ENCODE measurements at regions not wholly inside any gene's neighbourhood (a gene's known extent, or its start where the extent isn't known, plus 50 kb on each side); places are given as distances from the start of the nearest gene placed in this dataset.

- no peaks in the 10 kb centered on the region for H3K9me3 ChIP-seq (ENCODE audit: control insufficient read depth, insufficient read depth, low read depth, low read length)
- no peak overlapping the region for H2AFZ ChIP-seq (ENCODE audit: low read length)
- no peak overlapping the region for H3K9ac ChIP-seq (ENCODE audit: insufficient read depth, low read length)
- no peaks in the 10 kb centered on the region for H4K20me1 ChIP-seq (ENCODE audit: control insufficient read depth, extremely low read depth, insufficient read depth, low read length)
- no peak for TF ChIP-seq CTCF (conservative IDR thresholded peaks at IDR 0.05 in 1 of 2, IDR thresholded peaks at IDR 0.05 in 1 of 2; ENCODE audit: low read depth in 1 of 2, low read length in 2 of 2)
- no peak for TF ChIP-seq EZH2 (IDR thresholded peaks at IDR 0.05; ENCODE audit: low read length, missing control alignments)
- H3K27ac ChIP-seq (ENCODE audit: insufficient read depth, low read length), result no peak overlapping the region
- no peaks in the 10 kb centered on the region for H3K27me3 ChIP-seq (ENCODE audit: control insufficient read depth, insufficient read depth, low read length)
- H3K4me1 ChIP-seq (ENCODE audit: control insufficient read depth, extremely low read depth, insufficient read depth, low read length), result no peaks in the 10 kb centered on the region
- no peak overlapping the region for H3K4me2 ChIP-seq (ENCODE audit: extremely low read depth, insufficient read depth, low read length)
- DNase-seq (ENCODE audit: low read depth in 2 of 2), result peak in 1 of 2 donors; percentile 41
- H3K36me3 ChIP-seq (ENCODE audit: control insufficient read depth, insufficient read depth, low read length), result no peaks in the 10 kb centered on the region
- H3K4me3 ChIP-seq (replicated peaks in 1 of 4; ENCODE audit: control extremely low read depth in 1 of 4, insufficient read depth in 1 of 4, low read depth in 3 of 4, low read length in 4 of 4), result no peak overlapping the region
- no peaks in the 10 kb centered on the region for H3K79me2 ChIP-seq (ENCODE audit: control insufficient read depth, insufficient read depth, low read length)
These were observed 246.1 kb upstream of the CCDC196 start for GRCh38 chr14:66240105-66240504.

- no peak for DNase-seq (ENCODE audit: low read depth in 2 of 2)
- Histone ChIP-seq H2AFZ (ENCODE audit: low read length) (no peak overlapping the region), H3K9ac (ENCODE audit: insufficient read depth, low read length) (no peak overlapping the region), H3K27me3 (ENCODE audit: control insufficient read depth, insufficient read depth, low read length) (no peaks in the 10 kb centered on the region), H3K79me2 (ENCODE audit: control insufficient read depth, insufficient read depth, low read length) (no peaks in the 10 kb centered on the region), H4K20me1 (ENCODE audit: control insufficient read depth, extremely low read depth, insufficient read depth, low read length) (no peaks in the 10 kb centered on the region), H3K4me1 (ENCODE audit: control insufficient read depth, extremely low read depth, insufficient read depth, low read length) (no peaks in the 10 kb centered on the region), H3K4me2 (ENCODE audit: extremely low read depth, insufficient read depth, low read length) (no peak overlapping the region), H3K4me3 (replicated peaks in 1 of 4; ENCODE audit: control extremely low read depth in 1 of 4, insufficient read depth in 1 of 4, low read depth in 3 of 4, low read length in 4 of 4) (no peak overlapping the region), H3K9me3 (ENCODE audit: control insufficient read depth, insufficient read depth, low read depth, low read length) (no peaks in the 10 kb centered on the region), H3K27ac (ENCODE audit: insufficient read depth, low read length) (no peak overlapping the region), H3K36me3 (ENCODE audit: control insufficient read depth, insufficient read depth, low read length) (no peaks in the 10 kb centered on the region)
- TF ChIP-seq EZH2 (IDR thresholded peaks at IDR 0.05; ENCODE audit: low read length, missing control alignments) (no peak), CTCF (conservative IDR thresholded peaks at IDR 0.05 in 1 of 2, IDR thresholded peaks at IDR 0.05 in 1 of 2; ENCODE audit: low read depth in 1 of 2, low read length in 2 of 2) (no peak)
These were observed 244.2 kb upstream of the CCDC196 start for GRCh38 chr14:66242001-66242400.

GRCh38 chr14:66244834-66245233 is 241.3 kb upstream of the CCDC196 start:
- no peak overlapping the region for H3K4me3 ChIP-seq (replicated peaks in 1 of 4; ENCODE audit: control extremely low read depth in 1 of 4, insufficient read depth in 1 of 4, low read depth in 3 of 4, low read length in 4 of 4)
- no peaks in the 10 kb centered on the region for H3K4me1 ChIP-seq (ENCODE audit: control insufficient read depth, extremely low read depth, insufficient read depth, low read length)
- TF ChIP-seq CTCF (conservative IDR thresholded peaks at IDR 0.05 in 1 of 2, IDR thresholded peaks at IDR 0.05 in 1 of 2; ENCODE audit: low read depth in 1 of 2, low read length in 2 of 2), result no peak
- no peak for TF ChIP-seq EZH2 (IDR thresholded peaks at IDR 0.05; ENCODE audit: low read length, missing control alignments)
- H3K9me3 ChIP-seq (ENCODE audit: control insufficient read depth, insufficient read depth, low read depth, low read length), result no peaks in the 10 kb centered on the region
- no peaks in the 10 kb centered on the region for H4K20me1 ChIP-seq (ENCODE audit: control insufficient read depth, extremely low read depth, insufficient read depth, low read length)
- no peaks in the 10 kb centered on the region for H3K27me3 ChIP-seq (ENCODE audit: control insufficient read depth, insufficient read depth, low read length)
- no peaks in the 10 kb centered on the region for H3K36me3 ChIP-seq (ENCODE audit: control insufficient read depth, insufficient read depth, low read length)
- DNase-seq (ENCODE audit: low read depth in 2 of 2), result no peak
- no peak overlapping the region for H2AFZ ChIP-seq (ENCODE audit: low read length)
- no peaks in the 10 kb centered on the region for H3K79me2 ChIP-seq (ENCODE audit: control insufficient read depth, insufficient read depth, low read length)
- H3K27ac ChIP-seq (ENCODE audit: insufficient read depth, low read length), result no peak overlapping the region
- no peak overlapping the region for H3K4me2 ChIP-seq (ENCODE audit: extremely low read depth, insufficient read depth, low read length)
- H3K9ac ChIP-seq (ENCODE audit: insufficient read depth, low read length), result no peak overlapping the region

Data from fibroblast of lung (primary cell).